IMR-90 (cell line): ENCODE measurements at regions not wholly inside any gene's neighbourhood (a gene's known extent, or its start where the extent isn't known, plus 50 kb on each side); places are given as distances from the start of the nearest gene placed in this dataset.

Source experiments
- ATAC-seq: fragments of 200-7000 bp; cut with Tn5 transposase; 2 replicates; pipeline ENCODE4 v1.9.1; 2020; ENCODE audit warnings: low read depth, mild to moderate bottlenecking, moderate library complexity
- BruUV-seq: library from RNA; stranded (reverse); fragments of 400-500 nt; replicated peaks from 2 replicates; lab custom pipeline; 2021; lab: Mats Ljungman, UMichigan
- CTCF ChIA-PET: fragments of 300-600 bp; formaldehyde crosslinking; extraction: SDS; loops from one replicate; lab custom pipeline; 2021; ENCODE audit warnings: antibody characterized with exemption; lab: Yijun Ruan, JAX
- POLR2A ChIA-PET: fragments of 300-600 bp; sonication (Branson Sonifier 250); formaldehyde crosslinking; loops from one replicate; lab custom pipeline; 2022; ENCODE audit warnings: antibody characterized with exemption; ENCODE audit not compliant: unreplicated experiment; lab: Charles Lee
- DNase-seq: peaks from one replicate; pipeline ENCODE4 v3.0.0; 2013
- H2AFZ ChIP-seq: replicated peaks from 2 replicates; pipeline ENCODE3; 2013; ENCODE audit warnings: low read length, mild to moderate bottlenecking; ENCODE audit not compliant: poor library complexity
- H2AK5ac ChIP-seq: 2 replicates; pipeline ENCODE4 v1.6.1; 2013; ENCODE audit warnings: low read depth, low read length, inconsistent platforms
- H2AK9ac ChIP-seq: replicated peaks from 2 replicates; pipeline ENCODE3; 2013; ENCODE audit warnings: mild to moderate bottlenecking, low read depth, low read length, moderate library complexity; ENCODE audit not compliant: poor library complexity
- H2BK120ac ChIP-seq: 2 replicates; pipeline ENCODE4 v1.6.1; 2013; ENCODE audit warnings: low read depth, low read length, inconsistent platforms
- H2BK15ac ChIP-seq: 3 replicates; pipeline ENCODE4 v1.6.1; 2013; ENCODE audit warnings: low read depth, low read length, inconsistent platforms
- H2BK20ac ChIP-seq: 2 replicates; pipeline ENCODE4 v1.6.1; 2013; ENCODE audit warnings: low read depth, mild to moderate bottlenecking, inconsistent platforms, low read length, moderate library complexity
- H2BK5ac ChIP-seq: 2 replicates; pipeline ENCODE4 v1.6.1; 2013; ENCODE audit warnings: mild to moderate bottlenecking, low read depth, low read length, inconsistent platforms; ENCODE audit not compliant: poor library complexity, severe bottlenecking
- H3K14ac ChIP-seq: replicated peaks from 2 replicates; pipeline ENCODE4 v1.6.1; 2013; ENCODE audit warnings: low read depth, low read length, inconsistent platforms
- H3K18ac ChIP-seq: 2 replicates; pipeline ENCODE4 v1.6.1; 2013; ENCODE audit warnings: low read depth, low read length, control low read depth
- H3K23ac ChIP-seq: 2 replicates; pipeline ENCODE4 v1.6.1; 2013; ENCODE audit warnings: low read depth, low read length, inconsistent platforms
- H3K27ac ChIP-seq: 2 replicates; pipeline ENCODE4 v1.5.1; 2013; ENCODE audit warnings: mild to moderate bottlenecking, control low read depth, low read length; ENCODE audit not compliant: insufficient read depth
- H3K27me3 ChIP-seq: 2 replicates; pipeline ENCODE4 v1.6.1; 2013; ENCODE audit warnings: low read length; ENCODE audit not compliant: control insufficient read depth, insufficient read depth
- H3K36me3 ChIP-seq: 2 replicates; pipeline ENCODE4 v1.6.1; 2013; ENCODE audit warnings: low read length, mixed read lengths; ENCODE audit not compliant: control insufficient read depth, insufficient read depth
- H3K4ac ChIP-seq: 2 replicates; pipeline ENCODE4 v1.6.1; 2013; ENCODE audit warnings: low read depth, low read length, inconsistent platforms
- H3K4me1 ChIP-seq: 2 replicates; pipeline ENCODE4 v1.6.1; 2013; ENCODE audit warnings: low read length, mixed read lengths; ENCODE audit not compliant: control insufficient read depth, insufficient read depth
- H3K4me2 ChIP-seq: 2 replicates; pipeline ENCODE4 v1.6.1; 2013; ENCODE audit warnings: low read depth, mild to moderate bottlenecking, control low read depth, low read length, moderate library complexity
- H3K4me3 ChIP-seq: 2 replicates; pipeline ENCODE4 v1.5.1; 2013; ENCODE audit warnings: low read depth, mild to moderate bottlenecking, control low read depth, low read length, moderate library complexity; ENCODE audit not compliant: insufficient read depth
- H3K56ac ChIP-seq: 2 replicates; pipeline ENCODE4 v1.6.1; 2013; ENCODE audit warnings: low read length, inconsistent platforms; ENCODE audit not compliant: insufficient read depth; ENCODE audit errors: extremely low read depth
- H3K79me1 ChIP-seq, 2 experiments: 2 replicates each; pipeline ENCODE4 v1.6.1; 2013; ENCODE audit warnings: low read length in 2 of 2, inconsistent platforms in 1 of 2, low read depth in 1 of 2
- H3K9ac ChIP-seq: 2 replicates; pipeline ENCODE4 v1.6.1; 2013; ENCODE audit warnings: low read depth, low read length, control low read depth
- H3K9me1 ChIP-seq: 2 replicates; pipeline ENCODE4 v1.6.1; 2013; ENCODE audit warnings: low read length, inconsistent platforms; ENCODE audit not compliant: insufficient read depth
- H3K9me3 ChIP-seq: 2 replicates; pipeline ENCODE4 v1.6.1; 2013; ENCODE audit warnings: low read length; ENCODE audit not compliant: control insufficient read depth, insufficient read depth
- H4K20me1 ChIP-seq: 2 replicates; pipeline ENCODE4 v1.6.1; 2013; ENCODE audit warnings: low read length, inconsistent platforms; ENCODE audit not compliant: insufficient read depth
- H4K5ac ChIP-seq: 2 replicates; pipeline ENCODE4 v1.6.1; 2013; ENCODE audit warnings: mild to moderate bottlenecking, low read depth, low read length, control low read depth
- H4K8ac ChIP-seq, 2 experiments: 2 replicates each; pipeline ENCODE4 v1.6.1; 2013; ENCODE audit warnings: low read depth in 2 of 2, low read length in 2 of 2, control low read depth in 1 of 2, inconsistent platforms in 1 of 2
- H4K91ac ChIP-seq: 2 replicates; pipeline ENCODE4 v1.6.1; 2013; ENCODE audit warnings: low read depth, low read length, inconsistent platforms; ENCODE audit not compliant: insufficient read depth
- BHLHE40 ChIP-seq: fragments of 150-350 bp; IDR thresholded peaks from 2 replicates; pipeline ENCODE4 v1.6.1; 2016; ENCODE audit warnings: mild to moderate bottlenecking, low read depth, low read length
- CEBPB ChIP-seq: IDR thresholded peaks from 2 replicates; pipeline ENCODE4 v1.6.1; 2012; ENCODE audit warnings: low read depth, low read length, improper control_type of control experiment
- CHD1 ChIP-seq: IDR thresholded peaks from 2 replicates; pipeline ENCODE4 v1.6.1; 2012; ENCODE audit warnings: low read depth, low read length, improper control_type of control experiment
- CTCF ChIP-seq: conservative IDR thresholded peaks from 2 replicates; pipeline ENCODE4 v1.5.1; 2012; ENCODE audit warnings: mild to moderate bottlenecking, low read depth, low read length, improper control_type of control experiment
- ELK1 ChIP-seq: fragments of 150-350 bp; IDR thresholded peaks from 2 replicates; pipeline ENCODE4 v1.6.1; 2016; ENCODE audit warnings: low read depth, mild to moderate bottlenecking, low read length, moderate library complexity, borderline replicate concordance
- FOS ChIP-seq: fragments of 150-350 bp; IDR thresholded peaks from 2 replicates; pipeline ENCODE4 v1.6.1; 2016; ENCODE audit warnings: low read depth, low read length
- MAFK ChIP-seq: IDR thresholded peaks from 2 replicates; pipeline ENCODE4 v1.6.1; 2012; ENCODE audit warnings: low read depth, low read length, improper control_type of control experiment
- MAZ ChIP-seq: IDR thresholded peaks from 2 replicates; pipeline ENCODE4 v1.6.1; 2012; ENCODE audit warnings: low read depth, mild to moderate bottlenecking, low read length, improper control_type of control experiment, moderate library complexity, borderline replicate concordance
- MXI1 ChIP-seq: IDR thresholded peaks from 2 replicates; pipeline ENCODE4 v1.6.1; 2012; ENCODE audit warnings: low read depth, mild to moderate bottlenecking, low read length, moderate library complexity, borderline replicate concordance
- NFE2L2 ChIP-seq: fragments of 150-350 bp; IDR thresholded peaks from 2 replicates; pipeline ENCODE4 v1.6.1; 2016; ENCODE audit warnings: low read depth, mild to moderate bottlenecking, low read length
- POLR2A ChIP-seq: IDR thresholded peaks from 2 replicates; pipeline ENCODE4 v1.6.1; 2012; ENCODE audit warnings: mild to moderate bottlenecking, low read depth, low read length
- RAD21 ChIP-seq: IDR thresholded peaks from 2 replicates; pipeline ENCODE4 v1.6.1; 2012; ENCODE audit warnings: low read length, improper control_type of control experiment
- RCOR1 ChIP-seq: IDR thresholded peaks from 2 replicates; pipeline ENCODE4 v1.6.1; 2012; ENCODE audit warnings: mild to moderate bottlenecking, low read length, improper control_type of control experiment; ENCODE audit not compliant: insufficient replicate concordance
- RFX5 ChIP-seq: IDR thresholded peaks from 2 replicates; pipeline ENCODE4 v1.8.0; 2012; ENCODE audit warnings: low read depth, mild to moderate bottlenecking, low read length, moderate library complexity
- SMC3 ChIP-seq: fragments of 150-350 bp; IDR thresholded peaks from 2 replicates; pipeline ENCODE4 v1.6.1; 2016; ENCODE audit warnings: low read depth, mild to moderate bottlenecking, antibody characterized with exemption, low read length, moderate library complexity
- USF2 ChIP-seq: fragments of 150-350 bp; IDR thresholded peaks from 2 replicates; pipeline ENCODE4 v1.6.1; 2017; ENCODE audit warnings: mild to moderate bottlenecking, antibody characterized with exemption, low read length, low read depth
- WGBS, 2 experiments: methylation state at CpG; one replicate each; pipeline versions ENCODE4 v1.1.5 to v1.1.7; 2013; ENCODE audit warnings: missing lambda C conversion rate in 2 of 2; ENCODE audit not compliant: insufficient read length in 1 of 2; ENCODE audit errors: extremely low coverage in 2 of 2; 5-methylcytosine and 5-hydroxymethylcytosine counted together
- dilution Hi-C: fragments of 300-500 bp; cut with HindIII; formaldehyde crosslinking; loops from one replicate; pipeline ENCODE4 v1.14.3; 2018; ENCODE audit warnings: low sequenced_read_pairs; ENCODE audit not compliant: unreplicated experiment
- in situ Hi-C: fragments of 300-500 bp; cut with MboI; formaldehyde crosslinking; loops from 3 replicates; pipeline ENCODE4 v1.14.3; 2019; ENCODE audit warnings: low sequenced_read_pairs, inconsistent platforms, mixed read lengths
- intact Hi-C: fragments of 100-400 bp; cut with micrococcal nuclease; formaldehyde crosslinking; loops from 2 replicates; pipeline ENCODE4 v1.10.0; 2022

- Histone ChIP-seq H3K79me1 (no peaks in the 10 kb centered on the region), H4K8ac (no peak overlapping the region), H3K23ac (no peak overlapping the region), H4K91ac (no peak overlapping the region), H2AK5ac (no peak overlapping the region), H3K18ac (no peak overlapping the region), H3K4ac (no peak overlapping the region), H2AFZ (no peak overlapping the region), H4K20me1 (no peaks in the 10 kb centered on the region), H3K4me2 (no peak overlapping the region), H4K5ac (no peak overlapping the region), H3K4me3 (no peak overlapping the region), H2BK120ac (no peak overlapping the region), H3K4me1 (no peaks in the 10 kb centered on the region), H2BK5ac (no peak overlapping the region), H2AK9ac (no peak overlapping the region), H2BK15ac (no peak overlapping the region), H3K27me3 (no peaks in the 10 kb centered on the region), H3K56ac (no peak overlapping the region), H3K9ac (no peak overlapping the region), H3K9me3 (no peaks in the 10 kb centered on the region), H3K9me1 (no peaks in the 10 kb centered on the region; the same call in 1 of the 2 replicates), H3K27ac (no peak overlapping the region), H3K14ac (no peak overlapping the region), H3K36me3 (no peaks in the 10 kb centered on the region), H2BK20ac (no peak overlapping the region)
- dilution Hi-C loops, result loop anchor here (25.0 kb wide), 1 partner anchor 364 kb away; no protein-coding TSS in a partner anchor
- in situ Hi-C loops, result no loop called here
- ATAC-seq (no peak), DNase-seq (no peak)
- WGBS, 2 experiments, result 94% methylated on average over 3 of the region's 4 CpGs; no CpG with 5 or more reads in 1 of the 2 experiments
- CTCF ChIA-PET, result interaction anchor here (1.4 kb wide), 1 partner anchor 23 kb away, joined by 4 read pairs; no protein-coding TSS in a partner anchor
- TF ChIP-seq MXI1, result no peak
- no peak for TF ChIP-seq FOS
- TF ChIP-seq CEBPB, result no peak
- TF ChIP-seq BHLHE40, result no peak
- TF ChIP-seq CTCF, result no peak
- TF ChIP-seq RCOR1, result no peak
- TF ChIP-seq USF2, result no peak
- TF ChIP-seq RAD21, result no peak
- no peak for TF ChIP-seq CHD1
- TF ChIP-seq RFX5, result no peak
- TF ChIP-seq ELK1, result no peak
- no peak for TF ChIP-seq SMC3
- TF ChIP-seq NFE2L2, result no peak
- no peak for TF ChIP-seq MAFK
- no peak for TF ChIP-seq MAZ
- TF ChIP-seq POLR2A, result no peak
- POLR2A ChIA-PET, result no interaction called here
- BruUV-seq, result no TSS peak
- intact Hi-C loops, result no loop called here
These were observed 98.9 kb upstream of the PMAIP1 start for GRCh38 chr18:59800897-59801296.
